Panc1 (cell line): ENCODE measurements at regions not wholly inside any gene's neighbourhood (a gene's known extent, or its start where the extent isn't known, plus 50 kb on each side); places are given as distances from the start of the nearest gene placed in this dataset.

Experiments
- POLR2AphosphoS5 ChIP-seq: IDR thresholded peaks from 2 replicates; pipeline ENCODE4 v1.6.1; 2012; ENCODE audit warnings: mild to moderate bottlenecking, low read depth, low read length, moderate library complexity
- TCF7L2 ChIP-seq: IDR thresholded peaks from 2 replicates; pipeline ENCODE4 v1.6.1; 2011; ENCODE audit warnings: mild to moderate bottlenecking, low read depth, low read length, inconsistent platforms
- TF ChIP-seq, protein P1 (sequence below): fragments of 450-650 bp; IDR thresholded peaks from 2 replicates; pipeline ENCODE4 v1.5.1; 2017; ENCODE audit warnings: mild to moderate bottlenecking
- TF ChIP-seq, protein P2 (sequence below), 2 experiments: IDR thresholded peaks; 2 replicates each; pipeline ENCODE4 v1.6.1; 2011 to 2012; ENCODE audit warnings: low read depth in 2 of 2, control low read depth in 1 of 2, low read length in 1 of 2, mild to moderate bottlenecking in 1 of 2, moderate library complexity in 1 of 2; ENCODE audit not compliant: insufficient read depth in 1 of 2

DNA sequence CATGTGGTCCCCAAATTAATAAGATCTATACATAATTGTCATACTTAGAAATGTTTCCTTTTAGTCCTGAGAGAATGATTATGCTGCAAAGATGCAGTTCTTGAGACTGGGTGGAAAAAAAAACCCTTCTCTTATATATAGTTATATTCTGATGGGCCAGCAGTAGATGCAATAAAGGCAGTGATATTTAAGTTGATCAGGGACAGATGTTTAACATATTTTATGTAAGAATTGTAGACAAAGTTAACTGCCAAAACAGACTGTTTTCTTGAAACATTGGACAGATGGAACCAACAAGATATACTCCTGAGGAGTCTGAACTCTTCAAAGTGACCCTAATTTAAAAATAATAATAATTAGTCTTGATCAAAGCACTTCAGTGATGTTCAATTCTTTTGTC, 172.0 kb upstream of the LRIG1 start:
- TF ChIP-seq, protein P1, sequence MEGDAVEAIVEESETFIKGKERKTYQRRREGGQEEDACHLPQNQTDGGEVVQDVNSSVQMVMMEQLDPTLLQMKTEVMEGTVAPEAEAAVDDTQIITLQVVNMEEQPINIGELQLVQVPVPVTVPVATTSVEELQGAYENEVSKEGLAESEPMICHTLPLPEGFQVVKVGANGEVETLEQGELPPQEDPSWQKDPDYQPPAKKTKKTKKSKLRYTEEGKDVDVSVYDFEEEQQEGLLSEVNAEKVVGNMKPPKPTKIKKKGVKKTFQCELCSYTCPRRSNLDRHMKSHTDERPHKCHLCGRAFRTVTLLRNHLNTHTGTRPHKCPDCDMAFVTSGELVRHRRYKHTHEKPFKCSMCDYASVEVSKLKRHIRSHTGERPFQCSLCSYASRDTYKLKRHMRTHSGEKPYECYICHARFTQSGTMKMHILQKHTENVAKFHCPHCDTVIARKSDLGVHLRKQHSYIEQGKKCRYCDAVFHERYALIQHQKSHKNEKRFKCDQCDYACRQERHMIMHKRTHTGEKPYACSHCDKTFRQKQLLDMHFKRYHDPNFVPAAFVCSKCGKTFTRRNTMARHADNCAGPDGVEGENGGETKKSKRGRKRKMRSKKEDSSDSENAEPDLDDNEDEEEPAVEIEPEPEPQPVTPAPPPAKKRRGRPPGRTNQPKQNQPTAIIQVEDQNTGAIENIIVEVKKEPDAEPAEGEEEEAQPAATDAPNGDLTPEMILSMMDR = no peak
- no peak for TF ChIP-seq TCF7L2
- TF ChIP-seq POLR2AphosphoS5 = no peak
- TF ChIP-seq, protein P2, sequence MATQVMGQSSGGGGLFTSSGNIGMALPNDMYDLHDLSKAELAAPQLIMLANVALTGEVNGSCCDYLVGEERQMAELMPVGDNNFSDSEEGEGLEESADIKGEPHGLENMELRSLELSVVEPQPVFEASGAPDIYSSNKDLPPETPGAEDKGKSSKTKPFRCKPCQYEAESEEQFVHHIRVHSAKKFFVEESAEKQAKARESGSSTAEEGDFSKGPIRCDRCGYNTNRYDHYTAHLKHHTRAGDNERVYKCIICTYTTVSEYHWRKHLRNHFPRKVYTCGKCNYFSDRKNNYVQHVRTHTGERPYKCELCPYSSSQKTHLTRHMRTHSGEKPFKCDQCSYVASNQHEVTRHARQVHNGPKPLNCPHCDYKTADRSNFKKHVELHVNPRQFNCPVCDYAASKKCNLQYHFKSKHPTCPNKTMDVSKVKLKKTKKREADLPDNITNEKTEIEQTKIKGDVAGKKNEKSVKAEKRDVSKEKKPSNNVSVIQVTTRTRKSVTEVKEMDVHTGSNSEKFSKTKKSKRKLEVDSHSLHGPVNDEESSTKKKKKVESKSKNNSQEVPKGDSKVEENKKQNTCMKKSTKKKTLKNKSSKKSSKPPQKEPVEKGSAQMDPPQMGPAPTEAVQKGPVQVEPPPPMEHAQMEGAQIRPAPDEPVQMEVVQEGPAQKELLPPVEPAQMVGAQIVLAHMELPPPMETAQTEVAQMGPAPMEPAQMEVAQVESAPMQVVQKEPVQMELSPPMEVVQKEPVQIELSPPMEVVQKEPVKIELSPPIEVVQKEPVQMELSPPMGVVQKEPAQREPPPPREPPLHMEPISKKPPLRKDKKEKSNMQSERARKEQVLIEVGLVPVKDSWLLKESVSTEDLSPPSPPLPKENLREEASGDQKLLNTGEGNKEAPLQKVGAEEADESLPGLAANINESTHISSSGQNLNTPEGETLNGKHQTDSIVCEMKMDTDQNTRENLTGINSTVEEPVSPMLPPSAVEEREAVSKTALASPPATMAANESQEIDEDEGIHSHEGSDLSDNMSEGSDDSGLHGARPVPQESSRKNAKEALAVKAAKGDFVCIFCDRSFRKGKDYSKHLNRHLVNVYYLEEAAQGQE (IDR thresholded peaks at IDR 0.05; ENCODE audit: insufficient read depth in 1 of 2, low read depth in 2 of 2, low read length in 1 of 2) = no peak
